CD4-positive, alpha-beta T cell treated with Interleukin-2 at 100 ng/mL for 4 hours (primary cell): ENCODE measurements at regions not wholly inside any gene's neighbourhood (a gene's known extent, or its start where the extent isn't known, plus 50 kb on each side); places are given as distances from the start of the nearest gene placed in this dataset.

Experiments
- DNase-seq: peaks from one replicate; pipeline ENCODE4 v3.0.0-alpha.2; 2020; ENCODE audit warnings: low spot score

DNA sequence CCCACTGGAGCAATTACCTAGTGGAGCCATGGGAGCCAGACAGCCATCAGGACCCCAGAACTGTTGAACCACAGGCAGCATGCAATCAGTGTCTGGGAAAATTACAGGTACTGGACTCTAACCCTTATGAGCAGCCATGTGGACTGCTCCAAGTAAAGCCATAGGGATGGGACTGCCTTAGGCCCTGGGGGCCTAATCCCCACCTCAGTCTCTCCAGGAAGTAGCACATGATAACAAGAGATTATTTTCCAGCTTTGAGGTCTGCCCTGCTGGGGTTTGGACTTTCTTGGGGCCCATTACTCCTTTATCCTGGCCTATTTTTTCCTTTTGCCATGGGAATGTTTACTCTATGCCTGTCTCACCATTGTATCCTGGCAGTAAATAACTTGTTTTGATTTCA lies 226.8 kb downstream of the AEBP2 start:
- DNase-seq, result no peak

GRCh38 chr12:19669793-19670192 lies 230.5 kb downstream of the AEBP2 start:
- no peak for DNase-seq

GRCh38 chr12:19671695-19672094 lies 232.4 kb downstream of the AEBP2 start:
- DNase-seq, result no peak

DNA sequence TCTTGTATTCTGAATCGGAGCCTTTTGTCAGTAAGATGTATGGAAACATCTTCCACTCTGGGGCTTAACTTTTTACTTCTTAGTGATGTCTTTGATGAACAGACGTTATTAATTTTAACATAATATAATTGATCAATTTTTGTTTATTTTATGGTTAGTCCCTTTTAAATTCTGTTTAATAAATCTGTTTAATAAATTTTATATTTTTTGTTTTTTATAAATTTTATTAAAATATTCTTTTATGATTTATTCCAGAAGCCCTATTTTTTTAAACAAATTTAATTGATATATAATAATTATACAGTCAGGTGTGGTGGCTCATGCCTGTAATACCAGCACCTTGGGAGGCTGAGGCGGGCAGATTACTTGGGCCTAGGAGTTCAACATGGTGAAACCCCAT lies 235.1 kb downstream of the AEBP2 start:
- no peak for DNase-seq

DNA sequence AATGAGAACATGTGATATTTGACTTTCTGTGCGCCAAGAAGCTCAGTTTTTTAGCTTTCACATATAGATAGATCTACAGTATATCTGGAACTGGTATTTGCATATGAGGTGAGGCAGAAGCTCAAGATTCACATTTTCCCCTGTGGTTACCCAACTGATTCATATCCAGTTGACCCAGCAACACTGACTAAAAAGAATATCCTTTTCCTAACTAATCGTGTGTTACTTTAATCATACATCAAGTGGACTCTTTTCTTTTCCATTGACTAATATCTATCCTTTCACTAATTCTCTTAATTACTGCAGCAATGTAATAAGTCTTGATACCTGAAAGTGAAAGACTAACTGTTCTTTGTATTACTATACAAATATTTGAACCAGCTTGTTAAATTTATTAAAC lies 236.1 kb downstream of the AEBP2 start:
- no peak for DNase-seq

- peak; percentile 41 for DNase-seq
Observed at GRCh38 chr12:19678501-19678900, 239.2 kb downstream of the AEBP2 start.

GRCh38 chr12:19681007-19681406 lies 241.7 kb downstream of the AEBP2 start:
- no peak for DNase-seq

- DNase-seq, result no peak
Observed at GRCh38 chr12:19683178-19683927, 244.1 kb downstream of the AEBP2 start.

GRCh38 chr12:19687371-19687770 lies 248.1 kb downstream of the AEBP2 start:
- DNase-seq, result no peak

DNA sequence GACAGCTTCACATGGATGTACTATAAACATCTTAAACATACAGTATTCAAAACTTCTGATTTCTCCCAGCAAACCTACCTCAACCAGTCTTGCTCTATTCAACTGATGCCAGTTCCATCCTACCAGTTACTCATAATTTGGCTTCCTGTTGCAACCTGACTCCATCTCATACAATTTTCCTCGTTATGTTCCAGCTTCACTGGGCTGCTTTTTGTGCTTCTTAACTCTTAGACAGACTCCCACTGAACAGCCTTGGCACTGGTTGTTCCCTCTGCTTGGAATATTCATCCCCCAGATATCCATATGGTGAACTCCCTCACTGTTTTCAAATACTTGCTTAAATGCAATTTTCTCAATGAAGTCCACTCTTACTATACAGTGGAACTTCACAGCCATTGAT lies 249.2 kb downstream of the AEBP2 start:
- DNase-seq, result no peak

- DNase-seq, result no peak
Observed at GRCh38 chr12:19689226-19689625, 249.9 kb downstream of the AEBP2 start.

GRCh38 chr12:19689801-19690472 lies 250.6 kb downstream of the AEBP2 start:
- no peak for DNase-seq

DNA sequence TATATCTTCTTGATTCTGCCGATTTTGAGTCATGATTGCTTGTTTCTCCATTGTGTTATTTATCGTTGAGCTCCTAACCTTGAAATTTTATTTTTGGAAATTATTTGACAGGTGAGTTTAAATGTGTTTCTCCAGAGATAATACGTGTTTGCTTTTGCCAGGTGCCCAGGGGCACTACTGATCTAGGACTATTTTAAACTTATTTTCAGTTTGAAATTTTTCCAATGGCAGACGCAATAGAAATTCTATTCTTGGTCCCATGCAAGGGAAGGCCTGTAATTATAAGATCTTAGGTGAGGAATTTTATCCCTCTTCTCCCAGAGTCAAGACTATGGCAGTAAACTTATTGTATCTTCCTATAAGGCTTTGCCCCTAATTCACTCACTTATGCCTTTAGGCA lies 252.8 kb downstream of the AEBP2 start:
- DNase-seq, result no peak

DNA sequence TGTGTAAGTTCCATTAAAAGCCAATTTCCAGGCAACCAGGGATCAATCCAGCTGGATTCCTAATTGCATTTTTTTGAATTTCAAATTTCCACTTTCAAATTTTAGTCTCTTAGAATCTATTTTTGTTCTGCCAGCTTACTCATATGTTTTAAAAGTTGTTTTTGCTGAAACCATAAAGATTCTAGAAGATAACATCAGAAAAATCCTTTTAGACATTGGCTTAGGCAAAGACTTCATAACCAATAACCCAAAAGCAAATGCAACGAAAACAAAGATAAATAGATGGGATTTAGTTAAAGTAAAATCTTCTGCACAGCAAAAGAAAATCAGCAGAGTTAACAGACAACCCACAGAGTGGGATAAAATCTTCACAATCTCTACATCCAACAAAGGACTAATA lies 253.3 kb downstream of the AEBP2 start:
- DNase-seq, result no peak

- no peak for DNase-seq
Observed at GRCh38 chr12:19694627-19695026, 255.3 kb downstream of the AEBP2 start.

DNA sequence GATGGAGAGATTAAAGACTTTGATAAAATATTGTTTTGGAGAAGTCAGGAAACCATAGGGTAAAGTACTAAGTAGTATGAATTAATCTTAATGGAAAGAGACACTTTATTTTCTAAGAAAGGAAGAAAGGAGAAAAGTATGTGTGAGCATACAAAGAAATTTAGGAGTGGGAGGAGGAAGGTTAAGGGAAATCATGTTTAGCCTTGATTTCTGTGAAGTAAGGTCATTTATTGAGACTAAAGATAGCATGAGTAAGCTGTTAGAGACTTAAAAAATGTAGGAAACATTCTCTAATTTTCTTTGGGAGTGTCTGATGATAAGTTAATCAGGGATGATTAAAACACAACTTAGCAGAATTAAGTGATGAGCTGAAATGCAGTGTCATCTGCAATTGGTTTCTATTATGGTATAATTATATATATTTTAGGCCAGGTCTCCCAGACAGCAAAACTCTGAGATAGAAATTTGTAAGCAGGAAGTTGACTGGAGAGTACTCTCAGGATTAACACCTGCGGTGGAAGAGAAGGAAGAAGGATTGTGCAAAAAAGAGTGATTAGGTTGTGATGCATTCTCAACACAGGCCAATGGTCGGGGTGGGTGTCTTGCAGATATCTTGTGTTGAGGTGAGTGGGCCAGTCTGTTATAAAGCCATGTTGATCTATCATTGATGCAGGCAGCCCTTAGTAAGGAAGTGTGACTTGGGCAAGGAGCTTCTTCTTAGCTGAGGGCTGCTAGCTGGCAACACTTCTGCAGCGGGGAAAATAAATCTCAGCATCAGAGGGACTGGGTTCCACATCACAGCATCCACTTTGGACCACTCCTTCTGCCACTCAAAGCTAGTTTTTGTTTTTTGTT lies 256.2 kb downstream of the AEBP2 start:
- DNase-seq, result no peak

DNA sequence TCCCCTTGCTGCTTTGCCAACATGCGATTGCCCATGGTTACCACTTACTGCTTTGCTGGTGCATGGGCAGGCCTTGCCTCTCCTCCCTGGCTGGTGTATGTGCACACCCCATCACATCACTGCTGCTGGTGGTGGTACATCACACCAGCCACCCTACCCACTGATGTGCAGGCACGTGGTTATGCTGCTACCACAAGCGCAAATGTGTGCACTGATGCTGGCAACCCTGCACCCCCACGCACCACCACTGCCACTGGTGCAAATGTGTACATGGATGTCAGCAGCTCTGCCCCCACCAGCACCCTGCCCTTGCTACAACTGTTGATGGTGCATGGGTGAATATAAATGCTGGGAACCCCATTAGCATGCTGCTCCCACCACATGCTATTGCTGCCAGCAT lies 261.7 kb downstream of the AEBP2 start:
- no peak for DNase-seq

DNA sequence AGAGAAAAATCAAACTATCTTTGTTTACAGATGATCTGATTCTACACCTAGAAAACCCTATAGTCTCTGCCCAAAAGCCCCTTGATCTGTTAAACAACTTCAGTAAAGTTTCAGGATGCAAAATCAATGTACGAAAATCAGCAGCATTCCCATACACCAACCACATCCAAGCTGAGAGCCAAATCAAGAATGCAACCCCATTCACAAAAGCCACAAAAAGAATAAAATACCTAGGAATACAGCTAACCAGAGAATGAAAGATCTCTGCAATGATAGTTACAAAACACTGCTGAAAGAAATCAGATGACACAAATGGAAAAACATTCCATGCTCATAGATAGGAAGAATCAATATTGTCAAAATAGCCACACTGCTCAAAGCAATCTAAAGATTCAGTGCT lies 265.7 kb downstream of the AEBP2 start:
- no peak for DNase-seq

- no peak for DNase-seq
Observed at GRCh38 chr12:19706936-19707335, 267.6 kb downstream of the AEBP2 start.

- DNase-seq, result no peak
Observed at GRCh38 chr12:19707948-19708409, 268.7 kb downstream of the AEBP2 start.

DNA sequence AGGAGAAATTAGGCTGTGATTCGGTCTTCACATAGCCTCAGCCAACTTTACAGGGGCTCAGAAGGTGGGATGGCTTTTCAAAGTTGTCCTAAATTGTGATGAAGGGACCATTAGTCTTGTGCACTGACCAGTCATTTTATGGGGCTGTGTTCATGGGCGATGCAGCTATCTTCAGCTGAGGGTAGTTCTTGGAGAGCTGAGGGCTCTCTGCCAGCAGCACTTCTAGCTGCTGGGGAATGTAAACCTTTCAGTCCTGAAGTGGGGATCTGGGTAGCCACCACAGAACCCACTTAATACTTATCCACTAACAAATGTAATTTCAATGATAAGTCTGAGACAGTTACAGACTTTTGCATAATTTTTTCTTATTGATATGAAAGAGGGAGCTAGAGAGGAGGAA lies 270.6 kb downstream of the AEBP2 start:
- DNase-seq, result no peak

- DNase-seq, result no peak
Observed at GRCh38 chr12:19710811-19711793, 271.8 kb downstream of the AEBP2 start.
